ENCODE measurements at regions not wholly inside any gene's neighbourhood (a gene's known extent, or its start where the extent isn't known, plus 50 kb on each side); places are given as distances from the start of the nearest gene placed in this dataset.
"Not testable (repeated sequence)": the region's sequence is repeated elsewhere in the genome, so short reads cannot be mapped to it uniquely, and the experiment has no call there.

GRCh38 chr1:148386617-148387016 lies 96.5 kb downstream of the PPIAL4G start:
- no peak overlapping the region for H3K27ac ChIP-seq (ENCODE audit: low read depth in 1 of 2, low read length in 2 of 2)
- no peak for TF ChIP-seq HNF4G (IDR thresholded peaks at IDR 0.05)
- TF ChIP-seq HNF4A (conservative IDR thresholded peaks at IDR 0.05), result no peak
- no peak for TF ChIP-seq REST (IDR thresholded peaks at IDR 0.05)
- no peaks in the 10 kb centered on the region for H3K9me3 ChIP-seq (ENCODE audit: control insufficient read depth in 4 of 4, low read length in 3 of 4)
- no peak overlapping the region for H3K4me3 ChIP-seq (ENCODE audit: low read depth in 1 of 3, low read length in 3 of 3)
- H3K9ac ChIP-seq (ENCODE audit: low read depth in 1 of 2, low read length in 2 of 2), result no peak overlapping the region
- H3K36me3 ChIP-seq (ENCODE audit: control insufficient read depth in 4 of 4, insufficient read depth in 3 of 4, low read depth in 1 of 4, low read length in 3 of 4), result no peaks in the 10 kb centered on the region
- no peaks in the 10 kb centered on the region for H3K4me1 ChIP-seq (ENCODE audit: control insufficient read depth in 4 of 4, insufficient read depth in 4 of 4, low read length in 3 of 4)
- H3K27me3 ChIP-seq (ENCODE audit: control insufficient read depth in 4 of 4, insufficient read depth in 4 of 4, low read length in 3 of 4), result no peaks in the 10 kb centered on the region
- WGBS, result 91% methylated on average over 1 of the region's 1 CpG
- DNase-seq (ENCODE audit: low spot score), result no peak

- not testable (repeated sequence) for DNase-seq (ENCODE audit: low spot score); H3K36me3 ChIP-seq (ENCODE audit: control insufficient read depth in 4 of 4, insufficient read depth in 3 of 4, low read depth in 1 of 4, low read length in 3 of 4); H3K27me3 ChIP-seq (ENCODE audit: control insufficient read depth in 4 of 4, insufficient read depth in 4 of 4, low read length in 3 of 4); H3K9ac ChIP-seq (ENCODE audit: low read depth in 1 of 2, low read length in 2 of 2); H3K4me1 ChIP-seq (ENCODE audit: control insufficient read depth in 4 of 4, insufficient read depth in 4 of 4, low read length in 3 of 4); H3K9me3 ChIP-seq (ENCODE audit: control insufficient read depth in 4 of 4, low read length in 3 of 4); H3K4me3 ChIP-seq (ENCODE audit: low read depth in 1 of 3, low read length in 3 of 3); H3K27ac ChIP-seq (ENCODE audit: low read depth in 1 of 2, low read length in 2 of 2)
- WGBS, result 95% methylated on average over 4 of the region's 4 CpGs
These were observed 97.1 kb downstream of the PPIAL4G start for GRCh38 chr1:148386031-148386398.

- Histone ChIP-seq H3K9me3 (ENCODE audit: control insufficient read depth in 4 of 4, low read length in 3 of 4) (no peaks in the 10 kb centered on the region), H3K4me1 (ENCODE audit: control insufficient read depth in 4 of 4, insufficient read depth in 4 of 4, low read length in 3 of 4) (no peaks in the 10 kb centered on the region), H3K27me3 (ENCODE audit: control insufficient read depth in 4 of 4, insufficient read depth in 4 of 4, low read length in 3 of 4) (no peaks in the 10 kb centered on the region), H3K36me3 (ENCODE audit: control insufficient read depth in 4 of 4, insufficient read depth in 3 of 4, low read depth in 1 of 4, low read length in 3 of 4) (no peaks in the 10 kb centered on the region), H3K27ac (ENCODE audit: low read depth in 1 of 2, low read length in 2 of 2) (no peak overlapping the region), H3K9ac (ENCODE audit: low read depth in 1 of 2, low read length in 2 of 2) (no peak overlapping the region), H3K4me3 (ENCODE audit: low read depth in 1 of 3, low read length in 3 of 3) (no peak overlapping the region)
- DNase-seq (ENCODE audit: low spot score), result no peak
- WGBS, result 88% methylated on average over 4 of the region's 4 CpGs
- TF ChIP-seq GABPA (IDR thresholded peaks at IDR 0.05 in 1 of 2, conservative IDR thresholded peaks at IDR 0.05 in 1 of 2), result no peak
- TF ChIP-seq FOXA1 (IDR thresholded peaks at IDR 0.05), result no peak
- TF ChIP-seq CTCF (IDR thresholded peaks at IDR 0.05; ENCODE audit: low read depth, low read length, missing input control), result no peak
- no peak for TF ChIP-seq EGR1 (IDR thresholded peaks at IDR 0.05; ENCODE audit: low read depth in 2 of 2)
- TF ChIP-seq FOXA2 (IDR thresholded peaks at IDR 0.05), result no peak
- no peak for TF ChIP-seq ATF3 (IDR thresholded peaks at IDR 0.05)
- no peak for TF ChIP-seq YY1 (IDR thresholded peaks at IDR 0.05)
- no peak for TF ChIP-seq MAX (IDR thresholded peaks at IDR 0.05)
- TF ChIP-seq TAF1 (conservative IDR thresholded peaks at IDR 0.05), result no peak
- no peak for TF ChIP-seq HNF4G (IDR thresholded peaks at IDR 0.05)
- no peak for TF ChIP-seq JUND (IDR thresholded peaks at IDR 0.05)
These were observed 97.6 kb downstream of the PPIAL4G start for GRCh38 chr1:148385371-148386030.

Measured in liver (tissue), 8 donors.